Natural killer cell (primary cell): ENCODE measurements at regions not wholly inside any gene's neighbourhood (a gene's known extent, or its start where the extent isn't known, plus 50 kb on each side); places are given as distances from the start of the nearest gene placed in this dataset.

ENCODE experiments used
- ATAC-seq, 3 donors: fragments of 150-1000 bp in 2 of 3; fragments of 200-7000 bp in 1 of 3; cut with Tn5 transposase; 1 replicate in 1 of 3; 2 replicates in 2 of 3; pipeline ENCODE4 v1.10.0; 2021; ENCODE audit warnings: mild to moderate bottlenecking in 2 of 3, moderate library complexity in 2 of 3
- DNase-seq, 2 donors: peaks; one replicate each; pipeline versions ENCODE4 v3.0.0 to v3.0.0-alpha.2; 2013 to 2021; ENCODE audit warnings: mixed read lengths in 1 of 2
- H3K27ac ChIP-seq: one replicate; pipeline ENCODE4 v1.5.1; 2013; ENCODE audit warnings: mild to moderate bottlenecking, low read length
- H3K27me3 ChIP-seq: one replicate; pipeline ENCODE4 v1.6.1; 2013; ENCODE audit warnings: low read length; ENCODE audit not compliant: control insufficient read depth, insufficient read depth
- H3K36me3 ChIP-seq: one replicate; pipeline ENCODE4 v1.6.1; 2013; ENCODE audit warnings: low read length; ENCODE audit not compliant: control insufficient read depth, insufficient read depth
- H3K4me1 ChIP-seq: one replicate; pipeline ENCODE4 v1.6.1; 2013; ENCODE audit warnings: low read length; ENCODE audit not compliant: control insufficient read depth, insufficient read depth
- H3K4me3 ChIP-seq: one replicate; pipeline ENCODE4 v1.5.1; 2013; ENCODE audit warnings: low read length
- H3K9me3 ChIP-seq: one replicate; pipeline ENCODE4 v1.6.1; 2013; ENCODE audit warnings: low read length; ENCODE audit not compliant: control insufficient read depth, insufficient read depth
- H3K27ac Mint-ChIP-seq, 2 donors: one replicate each; pipeline ENCODE4 v1.8.0; 2022; ENCODE audit warnings: mild to moderate bottlenecking in 2 of 2, mixed read lengths in 2 of 2, moderate library complexity in 1 of 2
- H3K27me3 Mint-ChIP-seq, 2 donors: one replicate each; pipeline ENCODE4 v1.8.0; 2022; ENCODE audit warnings: low read depth in 2 of 2, mixed read lengths in 2 of 2
- H3K36me3 Mint-ChIP-seq: one replicate; pipeline ENCODE4 v1.8.0; 2022; ENCODE audit warnings: mixed read lengths
- H3K4me1 Mint-ChIP-seq, 2 donors: one replicate each; pipeline ENCODE4 v1.8.0; 2022; ENCODE audit warnings: mixed read lengths in 2 of 2
- H3K4me3 Mint-ChIP-seq: one replicate; pipeline ENCODE4 v1.8.0; 2022; ENCODE audit warnings: mild to moderate bottlenecking, moderate library complexity, mixed read lengths
- H3K9me3 Mint-ChIP-seq, 2 donors: one replicate each; pipeline ENCODE4 v1.8.0; 2022; ENCODE audit warnings: mixed read lengths in 2 of 2
- WGBS: methylation state at CpG from one replicate; pipeline ENCODE4 v1.1.7; 2013; ENCODE audit warnings: missing lambda C conversion rate; ENCODE audit not compliant: insufficient coverage; 5-methylcytosine and 5-hydroxymethylcytosine counted together
- intact Hi-C: fragments of 100-400 bp; cut with micrococcal nuclease; formaldehyde crosslinking; loops from one replicate; pipeline ENCODE4 v1.14.2; 2022
- TF ChIP-seq, protein P1 (sequence below): fragments of 200-600 bp; IDR thresholded peaks from one replicate; pipeline ENCODE4 v1.8.0; 2022; ENCODE audit warnings: antibody characterized with exemption

DNA sequence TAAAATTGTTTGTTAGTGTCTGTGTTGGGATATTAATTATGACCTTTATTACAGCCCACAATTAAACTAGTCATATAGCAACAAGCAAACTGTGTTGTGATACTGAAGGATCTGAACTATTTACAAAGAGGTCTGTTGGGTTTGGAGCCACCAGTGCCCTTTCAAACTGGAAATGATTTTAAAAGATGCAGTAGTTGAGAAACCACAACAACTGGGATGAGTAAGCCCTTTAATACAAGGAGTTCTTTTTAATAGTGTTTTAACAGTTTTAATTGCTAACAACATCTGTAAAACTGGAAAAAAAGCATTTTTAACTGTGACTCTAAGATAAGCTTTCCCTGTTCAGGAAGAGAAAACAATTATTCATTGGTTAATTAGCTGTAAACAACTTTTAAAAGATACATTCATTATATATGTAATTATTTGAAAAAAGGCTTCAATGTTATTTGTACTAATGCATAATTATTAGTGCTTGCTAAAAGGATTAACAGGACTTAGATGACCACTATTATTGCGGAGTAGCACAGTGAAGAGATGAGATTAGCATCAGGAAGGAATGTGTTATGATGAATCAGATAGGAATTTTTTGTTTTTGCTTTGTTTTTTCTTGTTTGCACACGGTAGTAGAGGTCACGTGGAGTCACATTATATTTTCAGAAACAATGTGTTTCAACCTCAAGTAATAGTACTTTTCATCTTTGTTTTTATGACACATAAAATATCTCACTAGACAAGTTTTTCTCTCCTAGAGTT, 392.7 kb upstream of the FANCL start:
- Mint-ChIP-seq H3K9me3 (peaks cover 0 to 2% of the 10 kb centered on the region in 2 donors), H3K4me3 (no peak overlapping the region), H3K27ac (no peak overlapping the region), H3K36me3 (no peaks in the 10 kb centered on the region), H3K4me1 (no peaks in the 10 kb centered on the region), H3K27me3 (no peaks in the 10 kb centered on the region)
- no peak for ATAC-seq
- intact Hi-C loops: no loop called here
- no peak overlapping the region for H3K27ac ChIP-seq
- no peaks in the 10 kb centered on the region for H3K36me3 ChIP-seq
- TF ChIP-seq, protein P1, sequence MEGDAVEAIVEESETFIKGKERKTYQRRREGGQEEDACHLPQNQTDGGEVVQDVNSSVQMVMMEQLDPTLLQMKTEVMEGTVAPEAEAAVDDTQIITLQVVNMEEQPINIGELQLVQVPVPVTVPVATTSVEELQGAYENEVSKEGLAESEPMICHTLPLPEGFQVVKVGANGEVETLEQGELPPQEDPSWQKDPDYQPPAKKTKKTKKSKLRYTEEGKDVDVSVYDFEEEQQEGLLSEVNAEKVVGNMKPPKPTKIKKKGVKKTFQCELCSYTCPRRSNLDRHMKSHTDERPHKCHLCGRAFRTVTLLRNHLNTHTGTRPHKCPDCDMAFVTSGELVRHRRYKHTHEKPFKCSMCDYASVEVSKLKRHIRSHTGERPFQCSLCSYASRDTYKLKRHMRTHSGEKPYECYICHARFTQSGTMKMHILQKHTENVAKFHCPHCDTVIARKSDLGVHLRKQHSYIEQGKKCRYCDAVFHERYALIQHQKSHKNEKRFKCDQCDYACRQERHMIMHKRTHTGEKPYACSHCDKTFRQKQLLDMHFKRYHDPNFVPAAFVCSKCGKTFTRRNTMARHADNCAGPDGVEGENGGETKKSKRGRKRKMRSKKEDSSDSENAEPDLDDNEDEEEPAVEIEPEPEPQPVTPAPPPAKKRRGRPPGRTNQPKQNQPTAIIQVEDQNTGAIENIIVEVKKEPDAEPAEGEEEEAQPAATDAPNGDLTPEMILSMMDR: no peak
- H3K4me1 ChIP-seq: no peaks in the 10 kb centered on the region
- 81% methylated on average over 1 of the region's 3 CpGs for WGBS
- no peak for DNase-seq
- no peaks in the 10 kb centered on the region for H3K27me3 ChIP-seq
- no peaks in the 10 kb centered on the region for H3K9me3 ChIP-seq
- no peak overlapping the region for H3K4me3 ChIP-seq

DNA sequence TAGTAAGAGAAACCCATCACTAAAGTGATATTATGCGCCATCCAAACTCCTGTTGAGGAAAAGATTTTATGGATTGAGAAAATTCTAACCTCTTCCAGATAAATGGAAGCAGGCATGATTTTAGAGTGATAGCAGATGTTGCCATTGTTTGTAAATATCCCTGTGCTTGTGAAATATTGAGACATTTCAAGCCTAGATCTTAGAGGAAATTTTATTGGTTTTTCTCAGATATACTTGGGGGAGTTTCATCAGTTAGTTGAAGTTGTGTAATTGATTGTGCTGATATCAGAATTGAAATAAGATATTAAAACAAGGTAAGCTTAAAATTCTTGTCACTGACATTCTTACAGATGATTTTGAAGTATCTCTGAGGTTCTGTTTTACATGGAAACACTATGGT, 390.9 kb upstream of the FANCL start:
- no peaks in the 10 kb centered on the region for H3K27me3 Mint-ChIP-seq

DNA sequence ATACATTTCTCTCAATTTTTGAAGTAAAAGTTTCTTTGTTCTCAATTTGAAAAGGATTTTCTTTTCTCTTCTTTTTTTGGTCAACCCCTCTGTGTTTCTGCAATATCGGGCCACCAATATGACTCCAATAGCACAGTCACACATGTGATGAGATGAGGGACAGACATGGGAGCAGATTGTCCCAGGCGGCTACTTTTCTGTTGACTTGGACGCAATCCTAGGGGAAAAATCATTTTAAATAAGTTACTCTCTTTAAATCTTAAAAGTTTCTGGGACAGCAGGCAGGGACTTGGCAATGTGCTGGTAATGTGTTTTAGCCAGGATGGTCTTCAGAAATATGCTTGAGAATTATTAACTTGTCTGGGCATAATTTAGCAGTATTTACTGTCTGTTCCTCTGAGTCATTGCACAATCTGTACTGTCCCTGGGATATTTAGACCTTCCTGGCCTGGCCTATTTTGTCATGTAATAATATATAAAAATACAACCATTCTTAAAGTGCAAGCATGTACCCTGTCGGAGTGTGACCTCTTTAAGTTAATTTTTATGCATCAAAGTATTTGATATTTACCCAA, 388.5 kb upstream of the FANCL start:
- TF ChIP-seq, protein P1: no peak
- Histone ChIP-seq H3K36me3 (no peaks in the 10 kb centered on the region), H3K27ac (no peak overlapping the region), H3K9me3 (no peaks in the 10 kb centered on the region), H3K4me3 (no peak overlapping the region), H3K27me3 (no peaks in the 10 kb centered on the region), H3K4me1 (no peaks in the 10 kb centered on the region)
- Mint-ChIP-seq H3K36me3 (no peaks in the 10 kb centered on the region), H3K4me1 (no peaks in the 10 kb centered on the region), H3K4me3 (no peak overlapping the region), H3K27ac (no peak overlapping the region), H3K27me3 (no peaks in the 10 kb centered on the region), H3K9me3 (peaks cover 0 to 3% of the 10 kb centered on the region in 2 donors)
- no peak for ATAC-seq
- intact Hi-C loops: no loop called here
- 100% methylated on average over 2 of the region's 4 CpGs for WGBS
- DNase-seq: no peak

More for the DNA sequence above, 390.9 kb upstream of the FANCL start:
- Mint-ChIP-seq H3K4me3 (no peak overlapping the region), H3K36me3 (no peaks in the 10 kb centered on the region), H3K4me1 (no peaks in the 10 kb centered on the region), H3K9me3 (peaks cover 0 to 2% of the 10 kb centered on the region in 2 donors), H3K27ac (no peak overlapping the region)
- TF ChIP-seq, protein P1: no peak
- no peak for DNase-seq
- Histone ChIP-seq H3K9me3 (no peaks in the 10 kb centered on the region), H3K27ac (no peak overlapping the region), H3K4me3 (no peak overlapping the region), H3K27me3 (no peaks in the 10 kb centered on the region), H3K4me1 (no peaks in the 10 kb centered on the region), H3K36me3 (no peaks in the 10 kb centered on the region)
- intact Hi-C loops: no loop called here
- no CpG with 5 or more reads among the region's 1 CpG for WGBS
- no peak for ATAC-seq
